GM12872 (cell line): ENCODE measurements at regions not wholly inside any gene's neighbourhood (a gene's known extent, or its start where the extent isn't known, plus 50 kb on each side); places are given as distances from the start of the nearest gene placed in this dataset.

Experiments used
- TF ChIP-seq, protein P1 (sequence below): IDR thresholded peaks from 3 replicates; pipeline ENCODE4 v1.5.1; 2011; ENCODE audit warnings: low read depth, mild to moderate bottlenecking, low read length, moderate library complexity; ENCODE audit not compliant: insufficient read depth

DNA sequence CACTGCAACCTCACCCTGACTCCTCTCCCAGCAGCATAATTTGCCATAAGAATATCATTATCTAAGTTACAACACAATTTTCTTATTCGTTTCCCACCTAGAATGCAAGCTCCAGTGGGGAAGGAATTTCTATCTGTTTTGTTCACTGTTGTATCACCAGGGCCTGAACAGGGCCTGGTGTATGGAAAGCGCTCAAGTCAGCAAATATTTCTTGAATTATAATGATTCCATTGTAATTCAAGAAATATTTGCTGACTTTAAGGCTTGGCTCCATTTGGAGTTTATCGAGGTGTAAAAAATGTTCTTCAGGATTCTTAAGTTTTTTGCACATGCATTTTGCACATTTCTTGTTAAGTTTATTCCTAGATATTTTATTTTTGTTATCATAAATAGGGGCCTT lies 58.4 kb downstream of the RBFOX3 start:
- TF ChIP-seq, protein P1, sequence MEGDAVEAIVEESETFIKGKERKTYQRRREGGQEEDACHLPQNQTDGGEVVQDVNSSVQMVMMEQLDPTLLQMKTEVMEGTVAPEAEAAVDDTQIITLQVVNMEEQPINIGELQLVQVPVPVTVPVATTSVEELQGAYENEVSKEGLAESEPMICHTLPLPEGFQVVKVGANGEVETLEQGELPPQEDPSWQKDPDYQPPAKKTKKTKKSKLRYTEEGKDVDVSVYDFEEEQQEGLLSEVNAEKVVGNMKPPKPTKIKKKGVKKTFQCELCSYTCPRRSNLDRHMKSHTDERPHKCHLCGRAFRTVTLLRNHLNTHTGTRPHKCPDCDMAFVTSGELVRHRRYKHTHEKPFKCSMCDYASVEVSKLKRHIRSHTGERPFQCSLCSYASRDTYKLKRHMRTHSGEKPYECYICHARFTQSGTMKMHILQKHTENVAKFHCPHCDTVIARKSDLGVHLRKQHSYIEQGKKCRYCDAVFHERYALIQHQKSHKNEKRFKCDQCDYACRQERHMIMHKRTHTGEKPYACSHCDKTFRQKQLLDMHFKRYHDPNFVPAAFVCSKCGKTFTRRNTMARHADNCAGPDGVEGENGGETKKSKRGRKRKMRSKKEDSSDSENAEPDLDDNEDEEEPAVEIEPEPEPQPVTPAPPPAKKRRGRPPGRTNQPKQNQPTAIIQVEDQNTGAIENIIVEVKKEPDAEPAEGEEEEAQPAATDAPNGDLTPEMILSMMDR, result no peak

DNA sequence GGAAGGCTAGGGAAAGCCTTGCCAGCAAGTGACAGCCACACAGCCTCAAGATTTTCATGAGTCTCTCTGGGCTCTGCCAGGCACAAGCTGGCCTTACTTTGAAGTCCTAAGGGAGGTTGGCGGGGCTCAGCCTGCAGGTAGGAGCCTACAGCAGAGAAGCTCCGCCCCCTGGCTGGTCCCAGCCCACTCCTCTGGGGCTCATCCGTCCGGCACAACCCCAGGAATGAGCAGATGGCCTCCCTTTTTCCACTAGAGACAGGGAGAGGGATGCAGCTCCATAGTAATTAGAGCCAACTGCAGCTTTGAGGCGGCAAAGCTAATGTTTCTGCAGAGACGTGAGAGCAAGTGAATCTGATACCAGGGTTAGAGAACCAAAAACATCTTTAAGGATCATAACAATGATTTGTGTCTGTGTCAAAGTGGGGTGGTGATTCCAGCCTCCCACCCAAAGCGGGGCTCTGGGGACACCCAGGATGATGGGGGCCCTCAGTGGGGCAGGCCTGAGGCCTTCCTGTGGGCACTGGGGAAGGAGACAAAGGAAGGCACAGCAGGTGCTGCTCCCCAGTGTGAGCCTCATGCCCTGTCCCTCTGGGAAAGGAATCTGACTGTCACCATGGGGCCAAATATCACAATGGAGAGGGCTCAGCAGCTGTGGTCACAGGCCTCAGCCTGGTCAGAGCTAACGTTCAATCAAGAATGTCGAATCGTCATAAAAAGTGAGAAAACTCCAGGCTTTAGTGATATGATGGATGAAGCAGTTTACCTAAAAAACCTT lies 61.5 kb downstream of the RBFOX3 start:
- TF ChIP-seq, protein P1, result no peak

DNA sequence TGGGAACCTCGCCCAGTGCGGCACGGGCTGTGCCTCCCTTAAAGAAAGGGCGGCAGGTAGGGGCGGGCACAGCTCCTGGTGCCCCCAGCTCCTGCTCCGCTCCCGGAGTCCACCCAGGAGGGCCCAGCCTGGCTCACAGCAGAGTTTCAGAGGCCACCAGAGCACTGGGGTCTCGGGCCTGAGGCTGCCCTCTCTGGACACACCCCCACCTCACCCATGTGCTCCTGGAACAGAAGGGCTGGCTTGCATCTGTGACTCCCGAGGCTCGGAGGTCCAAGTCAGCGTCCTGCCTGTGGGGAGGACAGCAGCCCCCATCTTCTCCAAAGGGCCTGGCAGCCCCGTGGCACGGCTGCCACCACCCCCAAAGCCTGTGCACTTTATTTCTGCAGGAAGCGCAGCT lies 62.7 kb downstream of the RBFOX3 start:
- TF ChIP-seq, protein P1, result no peak

DNA sequence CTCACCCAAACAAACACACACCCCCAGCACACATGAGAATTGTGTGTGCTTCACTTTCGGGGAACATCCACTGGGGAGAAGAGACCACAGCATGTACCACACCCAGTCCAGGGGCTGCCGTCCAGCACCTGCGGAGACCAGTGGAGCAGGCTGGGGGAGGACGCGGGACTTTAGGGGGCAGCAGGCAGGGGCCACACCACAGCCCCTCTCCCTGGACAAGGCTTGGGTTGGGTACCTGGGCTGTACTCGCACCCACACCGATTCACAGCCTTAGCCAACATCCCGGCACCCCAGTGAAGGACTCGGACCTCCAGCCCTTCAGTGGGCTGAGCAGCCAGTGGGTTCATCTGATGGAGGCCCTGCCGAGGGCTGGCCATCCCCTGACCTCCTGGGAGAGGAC lies 63.3 kb downstream of the RBFOX3 start:
- TF ChIP-seq, protein P1, result no peak

DNA sequence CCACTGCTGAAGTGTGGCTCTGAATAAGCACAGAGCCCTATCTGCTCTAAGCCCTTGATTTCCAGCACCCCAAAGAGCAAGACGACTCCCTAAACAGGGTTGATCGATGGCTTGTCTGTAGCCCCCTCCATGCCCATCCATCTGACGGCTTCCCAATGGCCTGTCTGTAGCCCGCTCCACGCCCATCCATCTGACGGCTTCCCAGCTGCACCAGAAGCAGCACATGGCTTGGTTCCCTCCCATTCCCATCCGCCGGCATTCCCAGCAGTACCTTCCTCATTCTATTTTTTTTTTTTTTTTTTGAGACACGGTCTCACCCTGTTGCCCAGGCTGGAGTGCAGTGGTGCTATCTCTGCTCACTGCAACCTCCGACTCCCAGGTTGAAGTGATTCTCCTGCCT lies 64.5 kb downstream of the RBFOX3 start:
- TF ChIP-seq, protein P1, result no peak

DNA sequence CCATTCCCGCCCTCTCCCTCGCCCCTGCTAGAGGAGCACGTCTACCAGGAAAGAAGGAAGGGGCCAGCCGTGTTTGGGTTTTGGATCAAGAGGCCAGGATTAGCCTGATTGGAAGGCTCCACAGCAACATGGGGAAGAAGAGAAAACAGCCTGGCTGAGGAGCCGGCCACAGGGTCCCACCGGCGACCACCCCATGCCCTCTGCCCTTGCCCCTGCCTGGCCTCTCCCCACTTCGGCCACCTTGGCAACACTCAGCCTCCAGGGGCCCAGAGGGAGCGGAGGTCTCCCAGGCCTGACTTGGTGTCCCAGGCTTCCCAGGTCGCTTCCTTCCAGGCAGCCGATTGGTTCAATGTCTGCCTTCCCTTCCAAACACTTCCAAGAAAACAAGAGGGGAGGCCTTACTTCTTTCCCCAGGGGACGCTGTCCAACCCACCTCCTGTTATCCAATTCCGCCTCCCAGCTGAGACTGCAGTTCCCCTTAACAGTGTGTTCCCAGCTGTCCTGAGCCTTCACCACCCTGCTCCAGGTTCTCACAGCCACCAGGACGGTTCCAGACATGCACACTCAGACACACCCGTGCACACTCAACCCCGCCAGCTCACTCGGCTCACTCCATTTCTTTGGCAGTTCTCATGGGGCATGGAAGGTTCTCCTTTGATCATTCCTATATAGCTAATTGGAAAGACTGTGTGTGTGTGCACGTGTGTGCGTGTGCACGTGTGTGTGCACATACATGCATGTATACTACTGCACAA lies 65.4 kb downstream of the RBFOX3 start:
- TF ChIP-seq, protein P1, result no peak

DNA sequence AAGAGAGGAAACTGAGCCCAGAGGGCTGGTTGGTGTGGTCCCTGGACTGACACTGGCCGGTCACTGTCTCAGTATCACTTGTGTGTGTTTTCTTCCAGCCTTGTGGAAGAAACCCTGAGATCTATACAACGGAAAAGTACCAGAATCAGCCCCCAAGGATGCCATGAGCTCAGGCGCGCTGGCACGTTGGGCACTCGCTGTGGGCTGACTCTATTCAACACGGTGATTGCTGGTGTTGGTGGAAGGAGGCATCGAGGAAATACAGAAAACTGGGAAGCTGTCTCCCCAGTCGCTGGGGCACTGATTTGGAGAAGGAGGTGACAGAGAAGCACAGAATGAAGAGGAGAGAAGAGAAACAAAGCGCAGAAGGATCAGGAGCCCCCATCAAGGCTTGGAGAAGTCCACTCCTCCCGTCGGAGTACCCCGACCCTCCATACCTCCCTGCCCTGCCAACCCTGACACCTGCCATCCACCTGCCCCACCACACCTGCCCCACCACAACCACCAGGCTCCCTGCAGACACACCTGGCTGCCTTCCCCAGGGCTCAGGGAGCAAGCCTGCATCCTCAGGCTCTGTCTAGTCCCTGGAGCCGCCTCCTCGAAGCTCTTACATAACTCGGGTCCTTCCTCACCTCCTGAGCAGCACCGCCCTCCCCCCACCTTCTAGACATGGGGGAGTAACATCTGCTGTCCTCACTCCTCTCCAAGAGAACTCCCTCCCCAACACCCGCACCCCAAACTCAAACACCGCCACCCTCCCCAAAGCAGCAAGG lies 66.5 kb downstream of the RBFOX3 start:
- TF ChIP-seq, protein P1, result no peak
